NT2/D1 (cell line): ENCODE measurements at regions not wholly inside any gene's neighbourhood (a gene's known extent, or its start where the extent isn't known, plus 50 kb on each side); places are given as distances from the start of the nearest gene placed in this dataset.

Source experiments
- YY1 ChIP-seq: IDR thresholded peaks from 2 replicates; pipeline ENCODE4 v1.6.1; 2011; ENCODE audit not compliant: insufficient read length, insufficient read depth
- ZNF274 ChIP-seq: IDR thresholded peaks from 2 replicates; pipeline ENCODE4 v1.6.1; 2011; ENCODE audit warnings: mild to moderate bottlenecking, low read depth, low read length

GRCh38 chr15:93299675-93300074 is 210.7 kb upstream of the RGMA start:
- TF ChIP-seq ZNF274 (no peak), YY1 (no peak)
